ENCODE measurements at regions not wholly inside any gene's neighbourhood (a gene's known extent, or its start where the extent isn't known, plus 50 kb on each side); places are given as distances from the start of the nearest gene placed in this dataset.

- Histone ChIP-seq H3K9me3 (ENCODE audit: control insufficient read depth in 4 of 4, low read length in 3 of 4) (no peaks in the 10 kb centered on the region), H3K36me3 (ENCODE audit: control insufficient read depth in 4 of 4, insufficient read depth in 3 of 4, low read depth in 1 of 4, low read length in 3 of 4) (no peaks in the 10 kb centered on the region), H3K27me3 (ENCODE audit: control insufficient read depth in 4 of 4, insufficient read depth in 4 of 4, low read length in 3 of 4) (no peaks in the 10 kb centered on the region), H3K9ac (ENCODE audit: low read depth in 1 of 2, low read length in 2 of 2) (no peak overlapping the region), H3K4me3 (ENCODE audit: low read depth in 1 of 3, low read length in 3 of 3) (no peak overlapping the region), H3K27ac (ENCODE audit: low read depth in 1 of 2, low read length in 2 of 2) (no peak overlapping the region), H3K4me1 (ENCODE audit: control insufficient read depth in 4 of 4, insufficient read depth in 4 of 4, low read length in 3 of 4) (no peaks in the 10 kb centered on the region)
- DNase-seq (ENCODE audit: low spot score), result no peak
- TF ChIP-seq JUND (IDR thresholded peaks at IDR 0.05) (no peak), REST (IDR thresholded peaks at IDR 0.05) (no peak), YY1 (IDR thresholded peaks at IDR 0.05) (no peak), HNF4G (IDR thresholded peaks at IDR 0.05) (no peak), RXRA (IDR thresholded peaks at IDR 0.05) (no peak), FOXA1 (IDR thresholded peaks at IDR 0.05) (no peak), TAF1 (conservative IDR thresholded peaks at IDR 0.05) (no peak)
These were observed 179.0 kb upstream of the FGF13 start for GRCh38 chrX:138890491-138890890.

- H3K4me1 ChIP-seq (ENCODE audit: control insufficient read depth in 4 of 4, insufficient read depth in 4 of 4, low read length in 3 of 4), result no peaks in the 10 kb centered on the region
- H3K9ac ChIP-seq (ENCODE audit: low read depth in 1 of 2, low read length in 2 of 2), result no peak overlapping the region
- H3K27me3 ChIP-seq (ENCODE audit: control insufficient read depth in 4 of 4, insufficient read depth in 4 of 4, low read length in 3 of 4), result peaks cover 0 to 5% (median 0%) of the 10 kb centered on the region in 4 donors
- H3K27ac ChIP-seq (ENCODE audit: low read depth in 1 of 2, low read length in 2 of 2), result no peak overlapping the region
- TF ChIP-seq RXRA (IDR thresholded peaks at IDR 0.05) (no peak), CTCF (IDR thresholded peaks at IDR 0.05; ENCODE audit: low read depth, low read length, missing input control) (no peak), TAF1 (conservative IDR thresholded peaks at IDR 0.05) (no peak), SP1 (IDR thresholded peaks at IDR 0.05) (no peak), HNF4A (conservative IDR thresholded peaks at IDR 0.05) (no peak), FOXA1 (IDR thresholded peaks at IDR 0.05) (no peak), HNF4G (IDR thresholded peaks at IDR 0.05) (no peak), YY1 (IDR thresholded peaks at IDR 0.05) (no peak), REST (IDR thresholded peaks at IDR 0.05) (no peak), FOXA2 (IDR thresholded peaks at IDR 0.05) (no peak), EGR1 (IDR thresholded peaks at IDR 0.05; ENCODE audit: low read depth in 2 of 2) (no peak), RAD21 (IDR thresholded peaks at IDR 0.05) (no peak), ZBTB33 (IDR thresholded peaks at IDR 0.05) (no peak), MAX (IDR thresholded peaks at IDR 0.05) (no peak), NR2F2 (IDR thresholded peaks at IDR 0.05) (no peak)
- no peak overlapping the region for H3K4me3 ChIP-seq (ENCODE audit: low read depth in 1 of 3, low read length in 3 of 3)
- H3K9me3 ChIP-seq (ENCODE audit: control insufficient read depth in 4 of 4, low read length in 3 of 4), result no peaks in the 10 kb centered on the region
- no peaks in the 10 kb centered on the region for H3K36me3 ChIP-seq (ENCODE audit: control insufficient read depth in 4 of 4, insufficient read depth in 3 of 4, low read depth in 1 of 4, low read length in 3 of 4)
- no peak for DNase-seq (ENCODE audit: low spot score)
These were observed 177.6 kb upstream of the FGF13 start for GRCh38 chrX:138889149-138889548.
